HG03175 (cell line): ENCODE measurements at regions not wholly inside any gene's neighbourhood (a gene's known extent, or its start where the extent isn't known, plus 50 kb on each side); places are given as distances from the start of the nearest gene placed in this dataset.
"Not testable (repeated sequence)": the region's sequence is repeated elsewhere in the genome, so short reads cannot be mapped to it uniquely, and the experiment has no call there.

Experiments
- ATAC-seq: cut with Tn5 transposase; IDR thresholded peaks from one replicate; pipeline ENCODE4 v1.9.1; 2021; ENCODE audit warnings: mild to moderate bottlenecking, moderate library complexity; ENCODE audit not compliant: unreplicated experiment

- no peak for ATAC-seq
Measured at GRCh38 chr9:78383130-78383529, 86.2 kb downstream of the PSAT1 start.

- ATAC-seq, result no peak
Measured at GRCh38 chr9:78386348-78386747, 89.4 kb downstream of the PSAT1 start.

GRCh38 chr9:78386773-78387172, 89.8 kb downstream of the PSAT1 start:
- no peak for ATAC-seq

GRCh38 chr9:78393340-78393739, 96.4 kb downstream of the PSAT1 start:
- ATAC-seq, result no peak

- ATAC-seq, result no peak
Measured at GRCh38 chr9:78393932-78394331, 97.0 kb downstream of the PSAT1 start.

- ATAC-seq, result no peak
Measured at GRCh38 chr9:78396087-78396486, 99.2 kb downstream of the PSAT1 start.

- ATAC-seq, result no peak
Measured at GRCh38 chr9:78397045-78397444, 100.1 kb downstream of the PSAT1 start.

GRCh38 chr9:78397454-78397853, 100.5 kb downstream of the PSAT1 start:
- ATAC-seq, result no peak

- ATAC-seq, result no peak
Measured at GRCh38 chr9:78399153-78399552, 102.2 kb downstream of the PSAT1 start.

GRCh38 chr9:78400496-78400895, 103.6 kb downstream of the PSAT1 start:
- ATAC-seq, result no peak

GRCh38 chr9:78405461-78405860, 108.5 kb downstream of the PSAT1 start:
- ATAC-seq, result no peak

GRCh38 chr9:78406146-78406545, 109.2 kb downstream of the PSAT1 start:
- ATAC-seq, result no peak

- no peak for ATAC-seq
Measured at GRCh38 chr9:78406933-78407332, 110.0 kb downstream of the PSAT1 start.

- ATAC-seq, result no peak
Measured at GRCh38 chr9:78407636-78408312, 110.8 kb downstream of the PSAT1 start.

- no peak for ATAC-seq
Measured at GRCh38 chr9:78408388-78408787, 111.5 kb downstream of the PSAT1 start.

GRCh38 chr9:78409928-78410510, 113.1 kb downstream of the PSAT1 start:
- ATAC-seq, result not testable (repeated sequence)

- no peak for ATAC-seq
Measured at GRCh38 chr9:78422309-78422708, 125.4 kb downstream of the PSAT1 start.

- ATAC-seq, result no peak
Measured at GRCh38 chr9:78424299-78424698, 127.4 kb downstream of the PSAT1 start.

- no peak for ATAC-seq
Measured at GRCh38 chr9:78428640-78429039, 131.7 kb downstream of the PSAT1 start.

GRCh38 chr9:78430387-78430786, 133.5 kb downstream of the PSAT1 start:
- no peak for ATAC-seq

GRCh38 chr9:78431039-78431438, 134.1 kb downstream of the PSAT1 start:
- ATAC-seq, result not testable (repeated sequence)

- ATAC-seq, result no peak
Measured at GRCh38 chr9:78436873-78437272, 139.9 kb downstream of the PSAT1 start.

- ATAC-seq, result no peak
Measured at GRCh38 chr9:78437296-78437695, 140.4 kb downstream of the PSAT1 start.
